Caco-2 (cell line): ENCODE measurements at regions not wholly inside any gene's neighbourhood (a gene's known extent, or its start where the extent isn't known, plus 50 kb on each side); places are given as distances from the start of the nearest gene placed in this dataset.

ENCODE experiments used
- BruUV-seq: library from RNA; stranded (reverse); fragments of 400-500 nt; replicated peaks from 2 replicates; lab custom pipeline; 2021; lab: Mats Ljungman, UMichigan
- CTCF ChIA-PET: fragments of 300-600 bp; sonication (Branson Sonifier 250); formaldehyde crosslinking; loops from one replicate; lab custom pipeline; 2022; ENCODE audit warnings: antibody characterized with exemption; lab: Charles Lee
- POLR2A ChIA-PET: fragments of 300-600 bp; sonication (Branson Sonifier 250); formaldehyde crosslinking; loops from one replicate; lab custom pipeline; 2022; ENCODE audit warnings: antibody characterized with exemption; lab: Charles Lee
- DNase-seq, 2 experiments: peaks; one replicate each; pipeline versions ENCODE4 v3.0.0 to v3.0.0-alpha.2; 2020 to 2022
- H3K27me3 ChIP-seq: replicated peaks from 2 replicates; pipeline ENCODE4 v1.6.0; 2011; ENCODE audit warnings: low read length; ENCODE audit not compliant: control insufficient read depth, insufficient read depth
- H3K36me3 ChIP-seq: 2 replicates; pipeline ENCODE4 v1.5.1; 2011; ENCODE audit warnings: low read length; ENCODE audit not compliant: control insufficient read depth, insufficient read depth
- H3K4me1 ChIP-seq: fragments of 250-450 bp; sonication (Bioruptor Pico); 2 replicates; pipeline ENCODE4 v1.5.1; 2020; ENCODE audit warnings: mild to moderate bottlenecking
- H3K4me3 ChIP-seq: 2 replicates; pipeline ENCODE4 v1.5.1; 2011; ENCODE audit warnings: low read depth, mild to moderate bottlenecking, control low read depth, low read length
- H3K9me3 ChIP-seq: fragments of 250-450 bp; sonication (Bioruptor Pico); 2 replicates; pipeline ENCODE4 v1.5.1; 2020; ENCODE audit warnings: mild to moderate bottlenecking, moderate library complexity
- H3K27ac Mint-ChIP-seq: one replicate; pipeline ENCODE4 v1.8.0; 2022; ENCODE audit warnings: mixed read lengths; ENCODE audit not compliant: unreplicated experiment
- H3K27me3 Mint-ChIP-seq: one replicate; pipeline ENCODE4 v1.8.0; 2022; ENCODE audit warnings: mixed read lengths; ENCODE audit not compliant: insufficient read depth, unreplicated experiment
- H3K36me3 Mint-ChIP-seq: one replicate; pipeline ENCODE4 v1.8.0; 2022; ENCODE audit warnings: mild to moderate bottlenecking, mixed read lengths; ENCODE audit not compliant: insufficient read depth, unreplicated experiment
- H3K4me1 Mint-ChIP-seq: one replicate; pipeline ENCODE4 v1.8.0; 2022; ENCODE audit warnings: low read depth, mixed read lengths; ENCODE audit not compliant: unreplicated experiment
- H3K4me3 Mint-ChIP-seq: one replicate; pipeline ENCODE4 v1.8.0; 2022; ENCODE audit warnings: mild to moderate bottlenecking, moderate library complexity, mixed read lengths; ENCODE audit not compliant: unreplicated experiment
- H3K9me3 Mint-ChIP-seq: one replicate; pipeline ENCODE4 v1.8.0; 2022; ENCODE audit warnings: mixed read lengths; ENCODE audit not compliant: unreplicated experiment
- intact Hi-C: fragments of 100-400 bp; cut with micrococcal nuclease; formaldehyde crosslinking; loops from one replicate; pipeline ENCODE4 v1.10.0; 2022; ENCODE audit not compliant: unreplicated experiment
- TF ChIP-seq, protein P1 (sequence below), 2 experiments: fragments of 200-600 bp in 1 of 2; IDR thresholded peaks; 1 replicate in 1 of 2; 2 replicates in 1 of 2; pipeline versions ENCODE4 v1.5.1 to v1.8.0; 2011 to 2022; ENCODE audit warnings: antibody characterized with exemption in 1 of 2, control low read depth in 1 of 2, inconsistent platforms in 1 of 2, low read depth in 1 of 2, low read length in 1 of 2, mild to moderate bottlenecking in 1 of 2, moderate library complexity in 1 of 2; ENCODE audit not compliant: insufficient read depth in 1 of 2, severe bottlenecking in 1 of 2, unreplicated experiment in 1 of 2

DNA sequence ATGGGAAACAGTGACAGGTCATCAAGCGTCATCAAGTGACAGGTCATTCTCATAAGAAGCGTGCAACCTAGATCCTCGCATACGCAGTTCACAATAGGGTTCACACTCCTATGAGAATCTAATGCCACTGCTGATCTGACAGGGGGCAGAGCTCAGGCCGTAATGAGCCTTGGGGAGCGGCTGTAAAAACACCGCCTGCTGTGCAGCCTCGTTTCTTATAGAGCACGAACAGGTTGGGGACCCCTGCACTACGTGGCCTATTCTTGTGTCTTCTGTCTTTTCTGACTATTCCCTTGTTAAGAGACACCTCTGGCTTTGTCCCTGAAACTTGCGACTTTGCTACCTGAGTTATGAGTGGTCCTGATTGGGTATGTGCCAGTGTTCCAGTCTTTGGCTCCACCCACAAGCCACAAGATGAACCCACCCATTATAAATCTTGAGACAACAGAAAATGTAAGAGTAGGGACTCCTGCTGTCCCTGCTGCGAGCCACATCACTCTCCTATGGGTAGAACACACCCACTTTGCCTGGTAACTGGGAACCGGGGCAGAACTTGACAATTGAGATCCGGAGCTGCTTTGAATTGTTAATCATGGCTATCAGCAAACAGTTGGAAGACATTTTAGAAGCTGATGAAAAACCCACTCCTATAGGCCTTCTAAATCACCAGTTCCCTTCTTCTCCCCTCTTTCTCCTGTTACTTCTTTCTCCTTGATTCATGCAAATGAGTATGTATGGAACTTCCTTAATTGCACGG is 55.8 kb upstream of the EXOC4 start:
- no peak overlapping the region for H3K4me3 Mint-ChIP-seq
- ChIA-PET POLR2A (no interaction called here), CTCF (no interaction called here)

DNA sequence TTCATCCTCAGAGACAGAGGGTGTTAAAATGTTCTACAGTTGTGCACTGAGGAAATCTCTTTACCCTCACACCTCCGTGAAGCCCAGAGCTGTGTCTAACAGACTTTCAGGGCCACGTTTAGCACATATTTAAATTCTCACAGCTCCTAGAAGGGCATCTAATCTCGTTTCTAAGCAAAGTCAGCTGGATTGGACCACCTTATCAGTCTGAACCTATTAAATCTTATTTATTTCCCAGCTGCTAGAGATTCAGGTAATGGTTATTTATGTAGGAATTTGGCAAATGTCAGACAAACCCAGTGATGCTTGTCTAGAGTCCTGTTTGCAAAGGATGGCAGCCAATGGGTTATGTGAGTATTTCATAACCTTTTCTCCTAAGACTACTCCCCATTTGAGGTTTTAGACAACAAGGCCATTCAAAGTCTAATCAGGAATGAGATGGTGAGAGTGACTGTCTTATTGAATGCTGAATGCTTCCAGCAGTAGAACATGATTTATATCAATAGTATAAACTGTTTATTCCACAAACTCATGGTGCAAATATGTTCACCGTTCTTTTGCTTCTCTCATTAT is 54.8 kb upstream of the EXOC4 start:
- Mint-ChIP-seq H3K4me1 (no peaks in the 10 kb centered on the region), H3K27ac (no peak overlapping the region), H3K4me3 (no peak overlapping the region), H3K36me3 (no peaks in the 10 kb centered on the region), H3K9me3 (no peaks in the 10 kb centered on the region), H3K27me3 (no peaks in the 10 kb centered on the region)
- POLR2A ChIA-PET, result no interaction called here
- CTCF ChIA-PET, result no interaction called here
- Histone ChIP-seq H3K4me3 (no peak overlapping the region), H3K4me1 (no peaks in the 10 kb centered on the region), H3K27me3 (no peaks in the 10 kb centered on the region; the same call in 1 of the 2 replicates), H3K9me3 (no peaks in the 10 kb centered on the region; the same call in 1 of the 2 replicates), H3K36me3 (no peaks in the 10 kb centered on the region)
- intact Hi-C loops, result no loop called here
- no TSS peak for BruUV-seq
- no peak for DNase-seq
- TF ChIP-seq, protein P1, sequence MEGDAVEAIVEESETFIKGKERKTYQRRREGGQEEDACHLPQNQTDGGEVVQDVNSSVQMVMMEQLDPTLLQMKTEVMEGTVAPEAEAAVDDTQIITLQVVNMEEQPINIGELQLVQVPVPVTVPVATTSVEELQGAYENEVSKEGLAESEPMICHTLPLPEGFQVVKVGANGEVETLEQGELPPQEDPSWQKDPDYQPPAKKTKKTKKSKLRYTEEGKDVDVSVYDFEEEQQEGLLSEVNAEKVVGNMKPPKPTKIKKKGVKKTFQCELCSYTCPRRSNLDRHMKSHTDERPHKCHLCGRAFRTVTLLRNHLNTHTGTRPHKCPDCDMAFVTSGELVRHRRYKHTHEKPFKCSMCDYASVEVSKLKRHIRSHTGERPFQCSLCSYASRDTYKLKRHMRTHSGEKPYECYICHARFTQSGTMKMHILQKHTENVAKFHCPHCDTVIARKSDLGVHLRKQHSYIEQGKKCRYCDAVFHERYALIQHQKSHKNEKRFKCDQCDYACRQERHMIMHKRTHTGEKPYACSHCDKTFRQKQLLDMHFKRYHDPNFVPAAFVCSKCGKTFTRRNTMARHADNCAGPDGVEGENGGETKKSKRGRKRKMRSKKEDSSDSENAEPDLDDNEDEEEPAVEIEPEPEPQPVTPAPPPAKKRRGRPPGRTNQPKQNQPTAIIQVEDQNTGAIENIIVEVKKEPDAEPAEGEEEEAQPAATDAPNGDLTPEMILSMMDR (IDR thresholded peaks at IDR 0.05; ENCODE audit: insufficient read depth in 1 of 2, low read depth in 1 of 2, low read length in 1 of 2, severe bottlenecking in 1 of 2, unreplicated experiment in 1 of 2), result no peak

More for the DNA sequence above, 55.8 kb upstream of the EXOC4 start:
- no peaks in the 10 kb centered on the region for H3K36me3 Mint-ChIP-seq
- H3K4me1 Mint-ChIP-seq, result no peaks in the 10 kb centered on the region
- no peak for DNase-seq
- H3K4me3 ChIP-seq, result no peak overlapping the region
- H3K27me3 ChIP-seq, result no peaks in the 10 kb centered on the region; the same call in 1 of the 2 replicates
- no peaks in the 10 kb centered on the region for H3K36me3 ChIP-seq
- peaks cover 2% of the 10 kb centered on the region for H3K27me3 Mint-ChIP-seq
- intact Hi-C loops, result no loop called here
- no TSS peak for BruUV-seq
- no peaks in the 10 kb centered on the region for H3K9me3 Mint-ChIP-seq
- TF ChIP-seq, protein P1 (IDR thresholded peaks at IDR 0.05; ENCODE audit: insufficient read depth in 1 of 2, low read depth in 1 of 2, low read length in 1 of 2, severe bottlenecking in 1 of 2, unreplicated experiment in 1 of 2), result no peak
- H3K27ac Mint-ChIP-seq, result no peak overlapping the region
- H3K4me1 ChIP-seq, result no peaks in the 10 kb centered on the region
- H3K9me3 ChIP-seq, result no peaks in the 10 kb centered on the region; the same call in 1 of the 2 replicates

DNA sequence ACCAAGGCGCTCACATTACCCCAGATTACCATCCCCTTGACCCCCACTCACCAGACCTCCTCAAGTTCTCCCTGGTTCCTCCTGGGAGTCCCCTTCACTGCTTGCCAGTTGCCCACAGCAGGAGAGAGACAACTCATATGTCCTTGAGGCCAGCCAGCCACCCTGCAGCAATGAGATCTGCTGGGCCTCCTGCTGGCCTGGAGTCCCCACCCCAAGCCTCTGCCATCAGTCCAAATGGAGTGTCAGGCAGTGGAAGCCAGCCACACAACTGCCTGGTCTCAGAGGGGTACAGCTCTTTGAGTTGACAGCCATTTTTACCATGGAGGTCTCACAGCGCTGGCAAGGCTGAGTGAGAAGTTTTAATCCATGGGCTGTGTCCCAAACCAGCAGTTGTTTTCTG is 53.0 kb upstream of the EXOC4 start:
- no peaks in the 10 kb centered on the region for H3K9me3 Mint-ChIP-seq
- H3K36me3 Mint-ChIP-seq, result no peaks in the 10 kb centered on the region
- CTCF ChIA-PET, result no interaction called here
- POLR2A ChIA-PET, result no interaction called here
- TF ChIP-seq, protein P1 (IDR thresholded peaks at IDR 0.05; ENCODE audit: insufficient read depth in 1 of 2, low read depth in 1 of 2, low read length in 1 of 2, severe bottlenecking in 1 of 2, unreplicated experiment in 1 of 2), result no peak
- intact Hi-C loops, result no loop called here
- DNase-seq, result no peak
- H3K4me1 Mint-ChIP-seq, result no peaks in the 10 kb centered on the region
- Histone ChIP-seq H3K36me3 (no peaks in the 10 kb centered on the region), H3K4me1 (no peaks in the 10 kb centered on the region), H3K27me3 (no peaks in the 10 kb centered on the region; the same call in 1 of the 2 replicates), H3K4me3 (no peak overlapping the region), H3K9me3 (no peaks in the 10 kb centered on the region; the same call in 1 of the 2 replicates)
- no peak overlapping the region for H3K4me3 Mint-ChIP-seq
- no TSS peak for BruUV-seq
- no peak overlapping the region for H3K27ac Mint-ChIP-seq
- no peaks in the 10 kb centered on the region for H3K27me3 Mint-ChIP-seq
